ENCODE measurements at regions not wholly inside any gene's neighbourhood (a gene's known extent, or its start where the extent isn't known, plus 50 kb on each side); places are given as distances from the start of the nearest gene placed in this dataset.
"Not testable (repeated sequence)": the region's sequence is repeated elsewhere in the genome, so short reads cannot be mapped to it uniquely, and the experiment has no call there.

DNA sequence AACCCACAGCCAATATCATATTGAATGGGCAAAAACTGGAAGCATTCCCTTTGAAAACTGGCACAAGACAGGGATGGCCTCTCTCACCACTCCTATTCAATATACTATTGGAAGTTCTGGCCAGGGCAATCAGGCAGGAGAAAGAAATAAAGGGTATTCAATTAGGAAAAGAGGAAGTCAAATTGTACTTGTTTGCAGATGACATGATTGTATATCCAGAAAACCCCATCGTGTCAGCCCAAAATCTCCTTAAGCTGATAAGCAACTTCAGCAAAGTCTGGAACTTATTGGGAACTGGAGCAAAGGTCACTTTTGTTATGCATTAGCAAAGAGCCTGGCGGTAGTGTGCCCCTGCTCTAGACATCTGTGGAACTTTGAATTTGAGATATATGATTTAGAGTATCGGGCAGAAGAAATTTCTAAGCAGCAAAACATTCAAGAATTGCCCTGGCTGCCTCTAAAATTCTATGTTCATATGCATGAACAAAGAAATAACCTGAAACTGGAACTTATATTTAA lies 53.4 kb upstream of the PSMA1 start:
- DNase-seq = not testable (repeated sequence)

DNA sequence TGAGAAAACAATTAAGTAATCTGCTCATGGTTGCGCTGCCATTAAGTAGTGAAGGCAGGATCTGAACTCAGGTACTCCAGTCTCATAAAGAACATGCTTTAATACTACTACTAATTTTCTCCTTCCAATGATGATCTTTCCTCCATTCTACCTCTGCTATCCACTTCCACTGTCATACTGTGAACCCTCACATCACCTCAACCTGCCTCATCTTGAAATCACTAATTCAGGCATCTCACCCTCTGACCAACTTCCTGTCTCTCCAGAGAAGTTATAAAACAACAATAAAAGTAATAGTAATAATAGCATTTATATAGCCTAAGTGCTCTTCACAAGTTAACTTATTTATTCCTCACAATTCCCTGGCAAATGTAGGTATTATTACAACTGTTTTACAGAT lies 57.1 kb upstream of the PSMA1 start:
- DNase-seq = no peak

DNA sequence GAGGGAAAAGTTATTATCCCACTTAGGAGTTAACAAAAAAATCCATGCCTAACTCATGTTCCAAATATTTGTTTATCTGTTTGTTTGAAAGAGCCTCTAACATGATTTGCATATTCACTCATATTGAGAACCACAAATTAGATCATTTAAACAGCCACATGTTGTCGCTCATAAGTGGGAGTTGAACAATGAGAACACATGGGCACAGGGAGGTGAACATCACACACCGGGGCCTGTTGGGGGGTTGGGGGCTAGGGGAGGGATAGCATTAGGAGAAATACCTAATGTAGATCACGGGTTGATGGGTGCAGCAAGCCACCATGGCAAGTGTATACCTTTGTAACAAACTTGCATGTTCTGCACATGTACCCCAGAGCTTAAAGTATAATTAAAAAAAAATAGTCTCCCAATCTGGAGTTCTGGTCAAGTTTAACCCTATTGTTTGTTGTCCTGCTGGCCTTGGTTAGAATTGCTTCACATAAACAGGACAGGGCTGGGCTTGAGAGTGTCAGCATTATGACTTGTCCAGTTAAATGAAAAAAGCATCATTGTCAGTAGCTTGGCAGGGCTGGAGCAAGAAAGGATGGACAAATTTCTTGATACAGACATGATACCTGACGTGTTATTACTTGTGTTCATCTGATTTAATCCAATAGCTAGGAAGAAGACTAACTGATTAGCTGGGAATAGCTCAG lies 57.8 kb upstream of the PSMA1 start:
- no peak for DNase-seq

DNA sequence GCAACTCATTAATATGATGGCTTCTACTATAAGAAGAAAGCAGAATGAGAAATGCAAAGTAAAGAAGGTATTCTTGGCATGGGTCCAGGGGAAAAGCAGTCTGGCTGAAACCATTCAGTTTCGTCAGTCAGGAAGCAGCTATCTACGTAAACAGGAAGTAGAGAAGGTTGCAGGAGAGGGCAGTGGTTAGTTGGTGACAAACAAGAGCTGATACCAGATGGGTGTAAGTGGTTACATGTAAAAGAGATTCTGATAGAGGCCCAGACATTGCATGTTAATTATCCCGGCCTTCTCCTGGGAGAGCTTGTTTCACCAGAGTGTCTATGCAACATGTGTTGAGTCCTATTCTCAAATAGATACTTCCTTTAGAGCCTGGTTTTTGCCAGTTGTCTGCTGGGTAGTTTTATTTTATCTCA lies 58.4 kb upstream of the PSMA1 start:
- peak; percentile 9 for DNase-seq

DNA sequence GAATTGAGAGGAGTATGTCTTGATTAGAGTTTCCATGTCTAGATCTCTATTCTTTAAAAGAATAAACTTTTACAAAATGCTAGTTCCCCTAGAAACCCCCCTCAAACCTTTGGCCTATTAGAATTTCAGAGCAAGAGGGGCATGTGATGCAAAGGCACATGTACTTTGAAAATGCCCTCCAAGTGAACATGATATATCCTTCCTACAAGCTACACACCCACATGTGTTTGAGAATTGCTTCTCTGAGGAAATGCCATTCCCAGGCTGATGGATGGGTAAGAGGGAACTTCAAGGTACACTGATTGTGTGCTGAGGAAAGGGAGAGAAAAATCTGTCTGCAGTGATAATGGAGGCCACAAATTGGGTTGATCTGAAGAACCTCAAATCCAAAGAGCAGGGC lies 59.5 kb upstream of the PSMA1 start:
- DNase-seq = no peak

DNA sequence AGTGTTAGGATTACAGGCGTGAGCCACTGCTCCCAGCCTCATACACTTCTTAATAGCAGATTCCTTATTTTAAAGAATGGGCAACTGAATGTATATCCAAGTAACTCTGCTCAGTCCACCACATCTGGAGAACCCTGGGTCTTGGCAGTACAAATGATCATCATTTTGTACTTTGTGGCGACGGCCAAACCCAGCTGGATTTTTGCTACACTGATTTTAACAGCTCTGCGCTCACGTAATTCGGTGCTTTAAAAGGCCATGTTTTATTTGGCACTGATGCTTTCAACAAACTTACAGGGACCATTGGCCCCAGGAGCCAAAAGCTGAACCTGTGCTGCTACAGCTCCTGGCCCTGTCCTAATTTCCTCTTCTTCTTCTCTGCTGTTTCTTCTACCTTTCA lies 60.8 kb upstream of the PDE3B start:
- no peak for DNase-seq

DNA sequence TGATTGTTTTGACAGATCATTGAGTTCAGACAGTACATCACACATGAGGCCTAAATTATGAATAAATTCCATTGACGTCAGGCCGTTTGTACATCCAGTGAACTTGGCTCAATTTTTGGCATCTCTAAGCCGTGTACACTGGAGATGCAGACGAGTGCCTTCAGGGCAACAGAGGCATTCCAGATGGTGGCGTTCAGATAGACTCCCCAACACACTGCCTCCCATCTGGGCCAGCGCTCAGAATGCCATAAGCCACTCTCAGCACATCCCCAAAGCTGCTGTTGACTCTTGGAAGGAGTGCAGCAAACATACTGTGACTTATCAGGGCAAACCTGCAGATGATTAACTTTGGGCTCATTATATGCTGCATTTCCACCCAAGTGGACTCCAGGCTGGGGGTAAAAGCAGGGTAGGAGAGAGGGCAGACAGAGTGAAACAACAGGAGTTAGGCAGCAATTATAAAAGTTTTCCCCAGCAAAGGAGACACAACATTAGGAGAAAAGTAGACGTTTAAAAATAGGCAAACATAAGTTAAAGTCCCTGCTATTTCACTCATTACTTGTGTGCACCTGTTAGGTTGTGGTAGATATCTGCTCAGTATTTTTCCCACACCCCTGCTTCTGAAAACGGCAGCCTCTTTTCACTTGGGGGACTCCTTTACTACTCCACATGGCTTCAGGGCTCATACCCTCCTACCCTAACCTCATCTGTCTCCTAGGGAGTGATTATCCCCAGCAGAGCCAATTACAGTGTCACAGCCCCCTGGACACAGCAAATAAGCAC lies 60.2 kb upstream of the PDE3B start:
- no peak for DNase-seq

DNA sequence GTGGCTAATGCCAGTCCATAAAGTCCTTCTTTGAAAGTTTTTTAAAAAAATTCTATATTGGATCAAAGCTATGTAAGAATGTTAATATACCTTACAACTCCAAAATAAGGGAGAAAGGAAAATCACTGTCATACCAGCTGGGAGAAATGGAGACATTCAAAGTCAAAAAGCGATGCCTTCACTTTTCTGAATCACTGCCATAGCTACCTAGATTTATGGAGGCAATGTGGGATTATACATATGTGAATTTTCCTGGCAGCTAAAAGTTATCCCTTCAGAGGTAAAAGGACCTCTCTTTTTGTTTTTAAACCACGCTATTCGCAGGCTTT lies 59.6 kb upstream of the PDE3B start:
- no peak for DNase-seq

DNA sequence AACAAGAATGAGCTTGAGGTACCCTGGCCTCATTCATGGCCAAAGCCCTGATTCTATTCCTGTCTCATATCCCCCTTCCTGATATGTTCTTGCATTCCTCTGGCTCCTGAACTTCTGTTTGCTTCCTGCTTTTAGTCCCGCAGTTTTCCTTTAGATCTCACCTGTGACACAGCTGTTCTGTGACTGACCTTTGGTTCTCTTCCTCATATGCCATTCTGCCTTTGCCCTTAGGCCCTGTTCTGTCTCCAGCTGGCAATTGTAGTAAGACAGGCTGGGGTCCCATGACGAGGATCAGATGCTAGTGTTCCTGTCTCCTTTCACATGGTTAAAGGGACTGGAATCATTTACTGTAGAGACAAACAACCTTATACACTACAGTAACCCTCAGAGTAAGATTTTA lies 59.0 kb upstream of the PDE3B start:
- DNase-seq = no peak

DNA sequence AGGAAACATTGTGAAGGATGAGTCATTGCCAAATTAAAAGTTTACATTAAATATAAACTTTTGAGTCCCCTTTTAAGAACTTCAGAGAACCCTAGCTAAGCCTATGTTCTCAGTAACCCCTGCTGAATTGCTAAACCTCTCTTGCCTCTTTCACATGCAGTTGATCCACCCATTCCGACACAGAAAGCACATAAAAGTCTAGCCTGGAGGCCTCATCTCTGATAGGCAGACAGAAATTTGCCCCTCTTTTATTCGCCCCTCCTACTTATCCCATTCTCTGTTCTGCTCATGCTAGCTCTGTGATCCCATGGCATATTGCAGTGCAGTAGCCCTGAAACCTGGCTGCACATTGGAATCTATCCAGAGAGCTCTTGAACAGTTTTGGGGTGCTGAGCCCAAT lies 58.2 kb upstream of the PDE3B start:
- no peak for DNase-seq

DNA sequence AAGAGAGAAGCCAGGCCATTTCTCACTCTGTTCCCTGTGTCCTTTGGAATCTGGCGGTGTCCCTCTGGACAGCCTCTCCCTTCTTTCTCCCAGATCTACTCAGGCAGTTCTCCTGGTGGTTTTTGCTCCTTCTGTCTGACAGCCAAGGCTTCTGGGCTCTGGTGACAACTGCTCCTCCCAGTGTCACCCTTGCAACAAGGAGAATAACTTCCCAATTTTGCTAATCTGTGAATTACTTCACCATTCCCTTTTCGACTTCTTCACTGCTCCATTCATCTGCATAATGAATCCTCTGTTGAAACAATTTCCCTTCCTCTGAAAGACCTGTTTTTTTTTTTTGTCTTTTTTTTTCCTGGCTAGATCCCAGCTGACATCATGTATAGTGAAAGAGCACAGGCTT lies 56.3 kb upstream of the PDE3B start:
- no peak for DNase-seq

DNA sequence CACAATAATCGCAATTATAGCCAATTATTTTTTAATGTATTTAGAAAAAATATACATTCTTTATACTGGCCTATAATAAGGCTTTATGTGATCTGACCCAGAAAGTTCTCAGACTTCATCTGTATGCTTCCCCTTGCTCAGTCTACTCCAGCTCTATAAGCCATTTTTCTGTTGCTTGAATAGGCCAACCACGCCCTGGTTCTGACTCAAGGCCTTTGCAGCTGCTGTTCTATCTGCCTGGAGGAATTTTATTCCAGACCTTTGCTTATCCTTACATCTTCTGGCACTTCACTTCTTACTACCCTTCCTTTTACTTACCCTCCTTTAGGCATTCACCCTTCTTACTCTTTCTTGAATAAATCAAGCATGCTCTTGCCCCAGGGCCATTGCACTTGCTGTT lies 54.9 kb upstream of the PDE3B start:
- DNase-seq = no peak

DNA sequence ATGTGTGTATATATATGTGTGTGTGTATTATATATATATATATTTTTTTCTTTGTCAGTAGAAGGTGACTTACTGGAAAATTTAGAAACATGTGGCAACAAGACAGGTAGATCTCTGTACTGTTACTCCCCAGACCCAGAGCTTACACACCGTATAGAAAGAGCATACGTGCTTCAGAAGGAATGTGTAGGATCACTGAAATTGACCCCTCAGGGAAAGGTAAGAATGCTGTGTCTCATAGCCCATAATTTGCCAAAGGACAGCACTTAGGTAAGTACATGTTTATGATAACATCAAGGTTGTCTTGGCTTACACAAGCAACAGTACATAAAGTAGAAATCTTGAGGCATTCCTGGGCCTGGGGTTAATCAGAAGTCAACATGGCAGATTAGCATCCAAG lies 54.2 kb upstream of the PDE3B start:
- no peak for DNase-seq

DNA sequence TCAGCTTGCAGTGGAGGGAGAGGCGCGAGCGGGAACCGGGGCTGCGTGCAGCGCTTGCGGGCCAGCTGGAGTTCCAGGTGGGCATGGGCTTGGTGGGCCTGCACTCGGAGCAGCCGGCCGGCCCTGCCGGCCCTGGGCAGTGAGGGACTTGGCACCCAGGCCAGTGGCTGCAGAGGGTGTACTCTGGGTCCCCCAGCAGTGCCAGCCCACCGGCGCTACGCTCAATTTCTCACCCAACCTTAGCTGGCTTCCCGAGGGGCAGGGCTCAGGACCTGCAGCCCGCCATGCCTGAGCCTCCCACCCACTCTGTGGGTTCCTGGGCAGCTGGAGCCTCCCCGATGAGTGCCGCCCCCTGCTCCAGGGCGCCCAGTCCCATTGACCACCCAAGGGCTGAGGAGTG lies 52.6 kb upstream of the PDE3B start:
- not testable (repeated sequence) for DNase-seq

DNA sequence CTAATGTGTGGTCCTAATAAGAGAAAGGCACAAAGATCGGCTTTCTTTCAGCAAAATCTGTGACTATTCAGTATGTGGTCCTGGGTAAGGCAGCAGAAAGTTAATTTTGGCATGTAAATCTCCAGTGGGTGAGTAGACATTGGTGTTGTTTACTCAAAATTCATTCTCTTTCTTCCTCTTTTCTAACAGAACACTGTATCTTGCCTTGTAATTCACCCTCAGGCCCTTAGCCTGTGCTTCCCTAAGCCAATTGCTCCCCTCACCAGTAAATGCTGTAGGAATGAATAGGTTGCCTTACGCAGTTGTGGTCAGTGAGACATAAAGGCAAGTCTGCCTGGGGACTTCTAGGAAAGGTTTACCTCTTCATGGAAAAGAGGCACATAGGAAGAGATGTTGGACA lies 49.9 kb upstream of the PDE3B start:
- no peak for DNase-seq

Measured in fibroblast of skin of right quadriceps (primary cell).